ENCODE measurements at regions not wholly inside any gene's neighbourhood (a gene's known extent, or its start where the extent isn't known, plus 50 kb on each side); places are given as distances from the start of the nearest gene placed in this dataset.

DNA sequence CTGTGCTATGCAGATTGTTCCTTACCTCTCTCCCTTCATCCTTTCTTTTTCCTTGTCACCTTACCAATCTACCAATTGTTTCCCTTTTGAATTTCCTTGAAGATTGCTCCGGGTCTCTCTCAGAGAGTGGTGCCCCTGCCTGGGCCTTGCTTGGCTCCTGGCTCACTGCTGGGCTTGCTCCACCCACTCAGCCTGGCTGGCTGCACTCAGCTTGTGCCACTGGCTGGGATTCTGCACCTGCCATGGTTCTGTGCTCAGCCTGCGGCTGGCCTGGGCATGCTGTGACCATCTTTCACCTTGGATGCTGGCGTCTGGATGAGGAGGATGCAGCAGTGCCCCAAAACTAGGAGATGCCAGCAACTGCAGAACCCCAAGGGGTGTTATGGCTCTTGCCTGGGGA lies 463.9 kb upstream of the CXADR start:
- H3K9ac ChIP-seq (ENCODE audit: low read length): no peak overlapping the region
- no peak overlapping the region for H3K27ac ChIP-seq (ENCODE audit: low read length)
- no peaks in the 10 kb centered on the region for H3K9me3 ChIP-seq (ENCODE audit: control insufficient read depth, low read depth, low read length)
- no peak overlapping the region for H3K4me3 ChIP-seq (ENCODE audit: low read length)
- no peaks in the 10 kb centered on the region for H3K36me3 ChIP-seq (ENCODE audit: control insufficient read depth, low read depth, low read length)
- H3K27me3 ChIP-seq (ENCODE audit: control insufficient read depth, insufficient read depth, low read length): no peaks in the 10 kb centered on the region
- peaks cover 41% of the 10 kb centered on the region for H3K4me1 ChIP-seq (ENCODE audit: control insufficient read depth, low read depth, low read length)

DNA sequence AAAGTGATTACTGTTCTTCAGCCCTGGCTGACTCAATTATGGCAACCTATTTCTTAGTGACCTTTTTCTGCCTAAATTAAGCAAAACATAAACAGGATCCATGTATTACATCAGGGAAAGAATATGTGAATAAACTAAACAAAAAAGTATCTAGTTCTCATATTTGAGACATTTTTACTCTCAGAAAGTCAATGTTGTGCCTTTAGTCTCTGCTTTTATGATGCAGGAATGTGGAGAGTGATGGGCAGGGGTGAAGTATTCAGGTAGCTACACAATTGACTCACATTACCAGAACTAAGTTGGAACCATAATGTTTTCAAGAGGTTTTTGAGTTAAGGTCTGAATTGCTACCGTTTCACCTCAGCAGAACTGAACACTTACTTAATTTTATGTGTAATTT lies 462.7 kb upstream of the CXADR start:
- Histone ChIP-seq H3K27ac (ENCODE audit: low read length) (no peak overlapping the region), H3K27me3 (ENCODE audit: control insufficient read depth, insufficient read depth, low read length) (no peaks in the 10 kb centered on the region), H3K9ac (ENCODE audit: low read length) (no peak overlapping the region), H3K36me3 (ENCODE audit: control insufficient read depth, low read depth, low read length) (no peaks in the 10 kb centered on the region), H3K9me3 (ENCODE audit: control insufficient read depth, low read depth, low read length) (no peaks in the 10 kb centered on the region), H3K4me1 (ENCODE audit: control insufficient read depth, low read depth, low read length) (peaks cover 41% of the 10 kb centered on the region), H3K4me3 (ENCODE audit: low read length) (no peak overlapping the region)

DNA sequence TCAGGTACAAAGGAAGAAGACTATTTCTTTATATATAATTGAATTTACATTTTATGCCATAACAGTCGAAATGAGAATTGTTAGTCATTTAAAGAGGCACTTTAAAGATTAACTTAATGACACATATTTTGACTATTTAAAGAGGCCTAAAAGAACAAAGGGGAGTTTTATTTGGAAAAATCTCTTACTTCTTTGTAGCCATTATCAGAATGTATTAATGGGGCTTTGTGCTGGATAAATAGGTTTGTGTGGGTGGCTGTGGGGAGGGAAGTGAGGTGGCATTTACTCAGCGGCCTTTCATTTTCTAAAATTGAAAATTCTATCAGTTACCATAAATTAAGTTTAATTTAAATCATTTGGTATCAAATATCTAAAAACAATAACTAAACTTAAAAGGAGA lies 462.2 kb upstream of the CXADR start:
- Histone ChIP-seq H3K9ac (ENCODE audit: low read length) (peak overlapping the region; percentile 11), H3K9me3 (ENCODE audit: control insufficient read depth, low read depth, low read length) (no peaks in the 10 kb centered on the region), H3K36me3 (ENCODE audit: control insufficient read depth, low read depth, low read length) (no peaks in the 10 kb centered on the region), H3K4me1 (ENCODE audit: control insufficient read depth, low read depth, low read length) (peaks cover 41% of the 10 kb centered on the region), H3K4me3 (ENCODE audit: low read length) (no peak overlapping the region), H3K27me3 (ENCODE audit: control insufficient read depth, insufficient read depth, low read length) (no peaks in the 10 kb centered on the region), H3K27ac (ENCODE audit: low read length) (no peak overlapping the region)

DNA sequence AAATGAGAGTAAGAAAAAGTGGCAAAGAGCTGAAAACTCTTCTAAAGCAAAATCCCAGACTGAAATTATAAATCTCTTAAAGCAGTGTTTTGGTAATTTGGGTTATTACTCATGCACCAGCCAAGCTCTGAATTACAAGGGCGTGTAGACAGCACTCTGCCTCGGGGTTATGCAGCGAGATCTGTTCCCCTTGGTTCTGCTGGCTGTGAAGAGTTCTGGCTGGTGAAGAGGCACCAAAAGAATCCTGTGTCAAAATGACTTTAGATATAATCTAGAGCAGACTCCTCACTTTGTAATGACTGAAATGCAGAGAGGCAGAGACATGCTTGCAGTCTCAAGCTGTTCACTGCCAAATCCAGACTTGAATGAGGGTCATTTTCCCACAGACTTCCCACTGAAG lies 461.8 kb upstream of the CXADR start:
- no peaks in the 10 kb centered on the region for H3K27me3 ChIP-seq (ENCODE audit: control insufficient read depth, insufficient read depth, low read length)
- H3K9me3 ChIP-seq (ENCODE audit: control insufficient read depth, low read depth, low read length): no peaks in the 10 kb centered on the region
- peak overlapping the region; percentile 11 for H3K9ac ChIP-seq (ENCODE audit: low read length)
- H3K36me3 ChIP-seq (ENCODE audit: control insufficient read depth, low read depth, low read length): no peaks in the 10 kb centered on the region
- H3K4me3 ChIP-seq (ENCODE audit: low read length): no peak overlapping the region
- H3K4me1 ChIP-seq (ENCODE audit: control insufficient read depth, low read depth, low read length): peaks cover 41% of the 10 kb centered on the region
- peak overlapping the region; percentile 30 for H3K27ac ChIP-seq (ENCODE audit: low read length)

DNA sequence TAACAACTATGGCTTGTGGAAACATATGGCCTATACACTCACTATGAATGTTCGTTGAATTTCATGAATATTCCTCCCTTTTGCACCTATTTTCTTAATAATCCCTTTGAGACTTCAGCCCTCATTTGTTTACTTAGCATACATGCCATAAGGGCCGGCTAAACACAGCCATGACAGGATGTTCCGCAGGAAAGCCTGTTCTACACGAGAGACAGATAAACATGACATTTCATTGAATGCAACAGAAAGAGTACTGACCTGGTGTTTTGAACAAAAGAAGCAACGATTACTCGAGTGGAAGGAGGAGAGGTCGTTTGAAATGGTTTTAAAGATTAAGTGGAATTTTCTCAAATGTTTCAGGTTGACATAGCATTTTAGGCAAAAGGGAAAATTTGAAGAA lies 459.5 kb upstream of the CXADR start:
- Histone ChIP-seq H3K27me3 (ENCODE audit: control insufficient read depth, insufficient read depth, low read length) (no peaks in the 10 kb centered on the region), H3K4me1 (ENCODE audit: control insufficient read depth, low read depth, low read length) (peaks cover 41% of the 10 kb centered on the region), H3K27ac (ENCODE audit: low read length) (no peak overlapping the region), H3K9me3 (ENCODE audit: control insufficient read depth, low read depth, low read length) (no peaks in the 10 kb centered on the region), H3K9ac (ENCODE audit: low read length) (no peak overlapping the region), H3K36me3 (ENCODE audit: control insufficient read depth, low read depth, low read length) (no peaks in the 10 kb centered on the region), H3K4me3 (ENCODE audit: low read length) (no peak overlapping the region)

DNA sequence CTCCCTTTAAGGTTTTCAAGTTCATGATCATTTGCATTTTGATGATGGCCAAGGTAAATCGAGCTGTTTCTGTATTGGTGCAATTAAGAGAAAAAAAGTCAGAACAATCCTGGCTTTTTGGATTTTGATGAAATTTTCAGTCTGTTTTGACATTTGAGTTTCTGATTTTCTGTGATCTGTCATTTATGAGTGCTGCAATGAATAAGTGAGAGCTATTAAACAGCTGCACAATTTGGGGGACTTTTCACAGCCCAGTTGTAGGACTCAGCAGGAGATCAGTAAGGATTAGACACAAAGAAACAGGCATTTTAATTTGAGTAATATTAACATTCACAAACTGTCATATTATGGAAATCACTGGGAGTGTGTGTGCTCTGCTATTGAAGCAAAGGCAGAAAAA lies 452.9 kb upstream of the CXADR start:
- no peaks in the 10 kb centered on the region for H3K27me3 ChIP-seq (ENCODE audit: control insufficient read depth, insufficient read depth, low read length)
- H3K36me3 ChIP-seq (ENCODE audit: control insufficient read depth, low read depth, low read length): no peaks in the 10 kb centered on the region
- H3K9me3 ChIP-seq (ENCODE audit: control insufficient read depth, low read depth, low read length): no peaks in the 10 kb centered on the region
- H3K27ac ChIP-seq (ENCODE audit: low read length): no peak overlapping the region
- H3K4me1 ChIP-seq (ENCODE audit: control insufficient read depth, low read depth, low read length): peaks cover 5% of the 10 kb centered on the region
- no peak overlapping the region for H3K4me3 ChIP-seq (ENCODE audit: low read length)
- no peak overlapping the region for H3K9ac ChIP-seq (ENCODE audit: low read length)

DNA sequence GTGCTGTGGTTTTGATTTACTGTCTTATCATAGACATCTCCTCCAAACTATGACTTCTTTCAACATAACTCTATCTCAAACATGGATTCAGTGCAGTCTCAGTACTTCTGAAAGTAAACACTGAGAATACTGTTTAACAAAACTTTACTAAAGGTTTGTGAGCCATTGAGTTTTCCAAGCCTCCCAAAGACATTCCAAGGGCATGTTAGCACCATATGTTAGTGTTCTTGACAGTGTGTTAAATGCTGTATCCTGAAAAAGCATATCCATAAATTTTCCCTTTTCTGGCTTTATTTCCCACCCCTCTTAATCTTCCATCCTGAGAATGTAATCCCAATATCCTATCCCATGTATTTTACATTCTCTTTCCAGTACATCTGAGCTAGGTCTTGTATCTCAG lies 446.8 kb upstream of the CXADR start:
- Histone ChIP-seq H3K4me3 (ENCODE audit: low read length) (no peak overlapping the region), H3K36me3 (ENCODE audit: control insufficient read depth, low read depth, low read length) (no peaks in the 10 kb centered on the region), H3K9ac (ENCODE audit: low read length) (no peak overlapping the region), H3K27ac (ENCODE audit: low read length) (no peak overlapping the region), H3K9me3 (ENCODE audit: control insufficient read depth, low read depth, low read length) (no peaks in the 10 kb centered on the region), H3K27me3 (ENCODE audit: control insufficient read depth, insufficient read depth, low read length) (no peaks in the 10 kb centered on the region), H3K4me1 (ENCODE audit: control insufficient read depth, low read depth, low read length) (no peaks in the 10 kb centered on the region)

DNA sequence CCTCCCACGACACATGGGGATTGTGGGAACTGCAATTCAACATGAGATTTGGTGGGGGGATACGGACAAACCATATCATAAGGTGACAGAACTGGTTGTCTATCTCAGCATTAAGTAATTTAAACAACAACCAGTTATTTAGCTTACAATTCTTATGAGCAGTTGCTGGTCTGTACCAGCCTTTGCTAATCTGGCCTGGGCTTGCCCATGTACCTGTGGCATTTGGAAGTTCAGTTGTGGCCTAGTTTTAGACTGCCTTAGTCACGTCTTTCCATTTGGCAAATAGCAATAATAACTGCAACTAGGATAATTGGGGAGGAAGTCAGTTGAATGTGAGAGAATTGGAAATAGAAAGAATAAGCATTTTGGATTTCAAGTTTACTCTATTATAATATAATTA lies 441.8 kb upstream of the CXADR start:
- Histone ChIP-seq H3K9me3 (ENCODE audit: control insufficient read depth, low read depth, low read length) (no peaks in the 10 kb centered on the region), H3K36me3 (ENCODE audit: control insufficient read depth, low read depth, low read length) (no peaks in the 10 kb centered on the region), H3K9ac (ENCODE audit: low read length) (no peak overlapping the region), H3K27me3 (ENCODE audit: control insufficient read depth, insufficient read depth, low read length) (no peaks in the 10 kb centered on the region), H3K4me3 (ENCODE audit: low read length) (no peak overlapping the region), H3K27ac (ENCODE audit: low read length) (no peak overlapping the region), H3K4me1 (ENCODE audit: control insufficient read depth, low read depth, low read length) (no peaks in the 10 kb centered on the region)

DNA sequence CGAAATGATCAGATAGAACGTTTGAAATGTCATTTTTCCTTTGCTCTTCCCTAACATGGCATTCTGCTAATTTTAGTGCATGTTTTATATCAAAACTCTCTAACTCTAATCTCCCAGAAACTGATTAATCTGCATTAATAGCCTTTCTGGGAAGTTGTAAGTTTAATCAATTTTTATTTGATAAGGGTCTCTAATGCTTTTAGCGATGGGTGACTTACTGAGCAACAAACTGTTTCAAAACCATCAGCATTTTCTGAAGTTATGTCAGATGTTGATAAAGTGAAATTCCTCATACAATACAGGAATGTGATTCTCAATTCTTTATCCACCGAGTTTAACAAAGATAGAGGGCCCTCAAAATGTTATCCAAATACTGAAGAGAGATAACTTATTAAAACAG lies 431.6 kb upstream of the CXADR start:
- H3K4me3 ChIP-seq (ENCODE audit: low read length): no peak overlapping the region
- H3K27me3 ChIP-seq (ENCODE audit: control insufficient read depth, insufficient read depth, low read length): no peaks in the 10 kb centered on the region
- no peaks in the 10 kb centered on the region for H3K36me3 ChIP-seq (ENCODE audit: control insufficient read depth, low read depth, low read length)
- H3K27ac ChIP-seq (ENCODE audit: low read length): no peak overlapping the region
- H3K9me3 ChIP-seq (ENCODE audit: control insufficient read depth, low read depth, low read length): no peaks in the 10 kb centered on the region
- no peaks in the 10 kb centered on the region for H3K4me1 ChIP-seq (ENCODE audit: control insufficient read depth, low read depth, low read length)
- H3K9ac ChIP-seq (ENCODE audit: low read length): no peak overlapping the region

DNA sequence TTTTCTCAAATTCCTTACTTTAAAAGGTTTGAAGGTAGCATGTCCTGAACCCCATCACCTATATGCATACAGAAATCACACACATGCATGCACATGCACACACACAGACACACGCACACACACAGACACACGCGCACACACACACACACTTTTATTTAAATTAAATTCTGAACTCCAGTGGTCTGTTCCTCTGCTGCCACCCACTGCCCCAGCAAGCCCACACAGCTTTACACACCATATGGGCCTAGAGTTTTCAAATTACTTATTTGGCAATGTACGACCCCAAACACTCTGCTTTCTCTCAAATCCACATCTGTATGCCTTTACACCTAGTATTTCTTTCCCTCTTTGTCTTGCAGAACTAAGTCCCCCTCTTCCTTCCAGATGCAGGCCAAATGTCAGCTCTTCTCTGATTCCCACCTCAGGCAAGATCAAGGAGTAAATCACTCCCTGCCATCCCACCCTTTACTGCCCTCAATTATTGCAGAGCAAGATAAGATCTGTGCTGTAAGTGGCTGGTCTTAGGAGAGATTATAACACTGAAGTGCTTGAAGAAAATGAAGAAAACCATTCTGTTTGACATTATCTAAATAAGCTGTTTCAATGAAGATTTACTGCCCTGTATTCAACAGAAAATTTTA lies 429.9 kb upstream of the CXADR start:
- Histone ChIP-seq H3K9me3 (ENCODE audit: control insufficient read depth, low read depth, low read length) (no peaks in the 10 kb centered on the region), H3K27me3 (ENCODE audit: control insufficient read depth, insufficient read depth, low read length) (no peaks in the 10 kb centered on the region), H3K27ac (ENCODE audit: low read length) (no peak overlapping the region), H3K9ac (ENCODE audit: low read length) (no peak overlapping the region), H3K4me3 (ENCODE audit: low read length) (no peak overlapping the region), H3K36me3 (ENCODE audit: control insufficient read depth, low read depth, low read length) (no peaks in the 10 kb centered on the region), H3K4me1 (ENCODE audit: control insufficient read depth, low read depth, low read length) (no peaks in the 10 kb centered on the region)

DNA sequence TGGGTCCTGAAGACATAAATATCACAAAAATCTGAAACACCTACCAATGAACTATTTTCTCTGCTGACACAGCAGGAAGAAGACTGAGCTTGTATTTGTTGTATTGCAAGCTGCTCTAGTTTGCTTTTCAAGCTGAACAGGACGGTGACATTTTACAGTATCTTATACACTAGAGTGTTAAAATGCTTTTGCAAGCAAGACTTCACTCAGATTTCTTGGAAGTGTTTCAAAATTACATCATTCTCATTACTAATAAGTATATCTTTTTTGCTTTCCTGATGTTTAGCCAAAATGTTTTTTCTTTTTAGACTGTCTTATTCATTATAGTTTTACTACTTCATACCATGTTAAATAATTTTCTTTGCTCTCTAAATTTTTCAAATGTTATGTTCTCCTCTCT lies 427.1 kb upstream of the CXADR start:
- H3K27ac ChIP-seq (ENCODE audit: low read length): no peak overlapping the region
- no peaks in the 10 kb centered on the region for H3K36me3 ChIP-seq (ENCODE audit: control insufficient read depth, low read depth, low read length)
- no peak overlapping the region for H3K9ac ChIP-seq (ENCODE audit: low read length)
- H3K9me3 ChIP-seq (ENCODE audit: control insufficient read depth, low read depth, low read length): no peaks in the 10 kb centered on the region
- H3K27me3 ChIP-seq (ENCODE audit: control insufficient read depth, insufficient read depth, low read length): no peaks in the 10 kb centered on the region
- H3K4me3 ChIP-seq (ENCODE audit: low read length): no peak overlapping the region
- H3K4me1 ChIP-seq (ENCODE audit: control insufficient read depth, low read depth, low read length): no peaks in the 10 kb centered on the region

DNA sequence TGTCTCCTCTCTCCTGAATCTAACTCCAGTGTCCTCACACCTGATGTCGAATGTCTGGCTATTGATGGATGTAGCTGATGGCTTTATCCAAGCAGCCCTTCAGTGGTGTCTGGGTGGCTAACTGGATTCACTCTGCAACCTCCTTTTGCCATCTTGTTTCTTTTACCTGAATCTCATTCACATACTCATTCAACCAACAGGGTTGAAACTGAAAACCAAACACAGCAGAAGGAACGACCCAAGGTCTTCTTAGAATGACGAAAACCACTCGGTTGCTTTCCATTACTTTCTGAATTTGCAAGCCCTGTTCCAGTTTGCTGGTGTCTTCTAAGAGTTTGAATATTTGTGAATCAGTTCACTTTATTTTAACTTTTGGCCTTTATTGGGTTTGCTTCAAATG lies 424.3 kb upstream of the CXADR start:
- Histone ChIP-seq H3K9me3 (ENCODE audit: control insufficient read depth, low read depth, low read length) (no peaks in the 10 kb centered on the region), H3K27me3 (ENCODE audit: control insufficient read depth, insufficient read depth, low read length) (no peaks in the 10 kb centered on the region), H3K4me3 (ENCODE audit: low read length) (no peak overlapping the region), H3K36me3 (ENCODE audit: control insufficient read depth, low read depth, low read length) (no peaks in the 10 kb centered on the region), H3K4me1 (ENCODE audit: control insufficient read depth, low read depth, low read length) (no peaks in the 10 kb centered on the region), H3K27ac (ENCODE audit: low read length) (no peak overlapping the region), H3K9ac (ENCODE audit: low read length) (no peak overlapping the region)

Measured in iPS-18a (cell line).